HepG2 (cell line): ENCODE measurements at regions not wholly inside any gene's neighbourhood (a gene's known extent, or its start where the extent isn't known, plus 50 kb on each side); places are given as distances from the start of the nearest gene placed in this dataset.
"Not testable (repeated sequence)": the region's sequence is repeated elsewhere in the genome, so short reads cannot be mapped to it uniquely, and the experiment has no call there.

Source experiments
- ATAC-seq: fragments of 200-7000 bp; cut with Tn5 transposase; 3 replicates; pipeline ENCODE4 v1.9.1; 2020; ENCODE audit warnings: mild to moderate bottlenecking, moderate library complexity
- BruUV-seq: library from RNA; stranded (reverse); fragments of 400-500 nt; replicated peaks from 2 replicates; lab custom pipeline; 2021; lab: Mats Ljungman, UMichigan
- CTCF ChIA-PET: fragments of 300-600 bp; formaldehyde crosslinking; extraction: SDS; loops from one replicate; lab custom pipeline; 2021; ENCODE audit warnings: low total read pairs, inconsistent platforms, low intra/inter-chr PET ratio; lab: Yijun Ruan, JAX
- POLR2A ChIA-PET: fragments of 350-600 bp; sonication (Branson Sonifier 250); formaldehyde crosslinking; loops from one replicate; lab custom pipeline; 2020; ENCODE audit warnings: antibody characterized with exemption, inconsistent platforms; lab: Yijun Ruan, JAX
- DNase-seq: peaks from one replicate; pipeline ENCODE4 v3.0.0-alpha.2; 2015; ENCODE audit warnings: low spot score
- FAIRE-seq: peaks from 3 replicates; lab custom pipeline; 2011; peaks lifted over from hg19 to GRCh38; lab: Jason Lieb, UNC
- H2AFZ ChIP-seq: one replicate; pipeline ENCODE4 v1.6.1; 2011; ENCODE audit warnings: low read length, inconsistent platforms
- H3K27ac ChIP-seq: fragments of 300-600 bp; 3 replicates; pipeline ENCODE4 v1.8.0; 2011; ENCODE audit warnings: mixed run types, mild to moderate bottlenecking, mixed read lengths, low read length, inconsistent platforms; ENCODE audit not compliant: insufficient read depth; ENCODE audit errors: extremely low read length
- H3K27me3 ChIP-seq, 2 experiments: fragments of 200-600 bp in 1 of 2; 2 replicates in 1 of 2; 3 replicates in 1 of 2; pipeline versions ENCODE4 v1.6.0 to v1.8.0; 2011; ENCODE audit warnings: low read length in 2 of 2, mild to moderate bottlenecking in 2 of 2, moderate library complexity in 2 of 2, inconsistent platforms in 1 of 2; ENCODE audit not compliant: insufficient read depth in 2 of 2, control insufficient read depth in 1 of 2
- H3K36me3 ChIP-seq, 2 experiments: fragments of 200-600 bp in 1 of 2; replicated peaks in 1 of 2; 2 replicates in 1 of 2; 3 replicates in 1 of 2; pipeline versions ENCODE4 v1.5.1 to v1.8.0; 2011; ENCODE audit warnings: low read length in 2 of 2, inconsistent platforms in 1 of 2; ENCODE audit not compliant: insufficient read depth in 2 of 2, control insufficient read depth in 1 of 2
- H3K4me1 ChIP-seq: 2 replicates; pipeline ENCODE4 v1.5.1; 2012; ENCODE audit warnings: low read length, inconsistent platforms; ENCODE audit not compliant: insufficient read depth
- H3K4me2 ChIP-seq: 2 replicates; pipeline ENCODE4 v1.6.0; 2011; ENCODE audit warnings: low read depth, low read length, inconsistent platforms
- H3K4me3 ChIP-seq, 3 experiments: fragments of 200-600 bp in 1 of 3; sonication (generic), shearing (Covaris generic) in 1 of 3; replicated peaks in 1 of 3; 2 replicates each; pipeline ENCODE4 v1.5.1; 2011 to 2016; ENCODE audit warnings: low read length in 3 of 3, inconsistent platforms in 2 of 3, low read depth in 2 of 3, mild to moderate bottlenecking in 2 of 3, control low read depth in 1 of 3, mixed read lengths in 1 of 3; ENCODE audit not compliant: insufficient read depth in 1 of 3
- H3K79me2 ChIP-seq: one replicate; pipeline ENCODE4 v1.6.1; 2011; ENCODE audit warnings: low read length, inconsistent platforms; ENCODE audit not compliant: insufficient read depth
- H3K9ac ChIP-seq: 2 replicates; pipeline ENCODE4 v1.6.0; 2011; ENCODE audit warnings: mild to moderate bottlenecking, low read depth, low read length, inconsistent platforms; ENCODE audit not compliant: insufficient read depth
- H3K9me3 ChIP-seq: 2 replicates; pipeline ENCODE4 v1.5.1; 2012; ENCODE audit warnings: mild to moderate bottlenecking, low read length
- H4K20me1 ChIP-seq: 2 replicates; pipeline ENCODE4 v1.6.0; 2011; ENCODE audit warnings: inconsistent platforms, mild to moderate bottlenecking, low read length, moderate library complexity; ENCODE audit not compliant: insufficient read depth
- WGBS: methylation state at CpG from one replicate; pipeline ENCODE4 v1.1.6; 2017; ENCODE audit warnings: low lambda C conversion rate; 5-methylcytosine and 5-hydroxymethylcytosine counted together
- in situ Hi-C: cut with HindIII; loops from 2 replicates; pipeline ENCODE4 v1.10.0; 2017; ENCODE audit warnings: low pct_unique_long_range_greater_than_20kb; ENCODE audit not compliant: extremely low pct_ligation_motif_present
- intact Hi-C: fragments of 100-400 bp; cut with micrococcal nuclease; formaldehyde crosslinking; loops from one replicate; pipeline ENCODE4 v1.10.0; 2022; ENCODE audit not compliant: unreplicated experiment

DNA sequence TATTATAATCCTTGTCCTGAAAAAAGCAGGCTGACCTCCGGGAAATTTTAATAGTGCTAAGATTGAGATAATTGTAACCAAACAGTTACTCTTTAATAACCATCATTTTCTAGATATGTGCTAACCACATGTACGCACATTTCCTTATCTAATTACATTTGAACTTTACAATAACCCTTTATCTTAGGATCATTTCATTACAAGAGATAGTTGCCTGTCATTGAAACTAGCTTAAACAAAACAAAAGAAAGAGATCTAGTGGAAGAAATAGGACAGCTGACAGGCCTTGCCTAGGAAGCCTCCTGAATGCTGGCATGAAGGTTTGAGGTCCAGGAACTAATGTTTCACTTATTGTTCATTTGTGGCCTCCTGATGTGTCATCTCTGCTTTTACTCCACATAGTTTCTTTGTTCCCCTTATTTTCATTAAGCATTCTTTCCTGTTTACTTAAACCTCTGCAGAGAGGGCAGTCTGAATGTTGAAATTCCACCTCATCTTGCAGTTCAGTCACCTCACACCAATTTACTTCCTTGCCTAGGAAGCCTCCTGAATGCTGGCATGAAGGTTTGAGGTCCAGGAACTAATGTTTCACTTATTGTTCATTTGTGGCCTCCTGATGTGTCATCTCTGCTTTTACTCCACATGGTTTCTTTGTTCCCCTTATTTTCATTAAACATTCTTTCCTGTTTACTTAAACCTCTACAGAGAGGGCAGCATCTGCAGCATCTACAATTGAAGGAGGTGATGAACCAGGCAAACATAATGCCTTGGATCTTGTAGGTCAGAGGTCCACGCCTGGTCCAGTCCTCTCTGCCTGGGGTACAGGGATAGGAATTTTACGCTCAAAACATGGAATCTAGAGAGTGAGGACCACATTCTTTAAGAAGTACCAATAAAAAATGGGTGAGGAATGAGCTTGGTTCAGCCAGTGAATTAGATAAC, 247.5 kb downstream of the SPATA31A6 start:
- H3K9ac ChIP-seq, in situ Hi-C loops, H3K27me3 ChIP-seq, H3K9me3 ChIP-seq, H3K36me3 ChIP-seq, H3K4me3 ChIP-seq, ATAC-seq, H3K4me2 ChIP-seq, H2AFZ ChIP-seq, CTCF ChIA-PET, DNase-seq, H3K4me1 ChIP-seq, intact Hi-C loops, H3K27ac ChIP-seq, BruUV-seq, FAIRE-seq, POLR2A ChIA-PET, H4K20me1 ChIP-seq, H3K79me2 ChIP-seq: not testable (repeated sequence)
- 3% methylated on average over 4 of the region's 4 CpGs for WGBS

DNA sequence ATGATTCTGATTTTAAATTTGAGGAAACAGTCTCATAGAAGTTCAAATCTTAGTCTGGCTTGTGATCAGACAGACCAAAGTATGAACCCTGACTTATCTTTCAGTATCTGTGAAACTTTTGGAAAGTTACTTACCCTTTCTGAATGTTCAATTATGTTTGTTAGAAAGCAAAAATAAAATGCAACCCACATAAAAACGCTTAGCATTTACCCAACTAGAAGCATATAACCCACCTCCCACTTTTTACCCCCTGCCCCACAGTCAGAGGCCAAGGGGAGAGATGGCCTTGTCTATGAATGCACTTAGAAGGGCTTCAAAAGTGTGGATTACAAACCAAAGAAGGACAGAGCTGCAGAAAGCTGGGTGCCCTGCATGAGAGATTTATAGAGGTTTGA, 248.2 kb downstream of the SPATA31A6 start:
- H2AFZ ChIP-seq, H3K9ac ChIP-seq, H3K27ac ChIP-seq, DNase-seq, BruUV-seq, in situ Hi-C loops, H3K4me1 ChIP-seq, ATAC-seq, FAIRE-seq, H3K4me3 ChIP-seq, H3K36me3 ChIP-seq, H3K27me3 ChIP-seq, CTCF ChIA-PET, POLR2A ChIA-PET, H4K20me1 ChIP-seq, H3K4me2 ChIP-seq, H3K79me2 ChIP-seq, H3K9me3 ChIP-seq, intact Hi-C loops: not testable (repeated sequence)
- WGBS, result 0% methylated on average over 1 of the region's 1 CpG

DNA sequence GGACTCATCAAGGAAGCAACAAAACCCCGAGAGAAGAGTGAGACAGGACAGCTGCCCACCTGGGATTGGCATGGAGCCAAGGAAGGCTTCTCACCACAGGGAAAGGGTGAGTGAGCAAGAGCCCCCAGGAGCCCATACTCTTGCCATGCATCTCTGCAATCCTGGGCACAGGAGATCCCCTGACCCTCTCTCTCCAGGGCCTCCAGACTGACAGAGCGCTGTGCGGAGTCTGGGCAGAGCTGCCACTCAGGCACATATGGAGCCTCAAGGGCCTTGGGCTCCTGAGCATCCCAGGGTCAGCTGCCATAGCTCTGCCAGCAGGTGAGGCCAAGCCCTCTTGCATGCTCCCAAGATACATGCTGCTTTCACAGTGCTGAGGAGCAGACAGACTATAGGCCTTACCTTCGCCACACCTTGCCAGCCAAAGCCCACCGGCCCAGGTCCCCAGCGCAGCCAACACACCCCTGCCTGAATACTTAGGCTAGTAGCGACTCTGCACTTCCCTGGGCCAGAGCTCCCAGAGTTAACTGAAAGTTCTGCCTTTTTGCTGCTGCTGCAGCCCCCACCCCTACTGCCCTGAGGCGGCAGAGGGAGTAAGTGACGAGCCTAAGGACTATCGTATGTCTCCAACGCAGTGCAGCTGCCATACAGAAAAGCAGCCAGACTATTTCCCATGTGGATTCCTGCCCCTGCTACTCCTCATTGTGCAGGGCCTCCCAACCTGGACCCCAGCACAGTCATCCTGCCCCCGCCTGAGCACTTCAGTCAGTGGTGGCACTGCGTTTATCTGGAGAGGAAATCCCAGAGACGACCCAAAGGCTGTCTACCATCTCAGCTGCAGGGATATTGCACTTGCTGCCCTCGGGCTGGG, 251.6 kb downstream of the SPATA31A6 start:
- intact Hi-C loops, H3K4me1 ChIP-seq, POLR2A ChIA-PET, H3K36me3 ChIP-seq, BruUV-seq, DNase-seq, FAIRE-seq, H3K4me2 ChIP-seq, H3K9me3 ChIP-seq, H3K27ac ChIP-seq, H3K4me3 ChIP-seq, CTCF ChIA-PET, H3K27me3 ChIP-seq, H4K20me1 ChIP-seq, H3K79me2 ChIP-seq, in situ Hi-C loops, H3K9ac ChIP-seq, H2AFZ ChIP-seq: not testable (repeated sequence)
- ATAC-seq, result peak; percentile 32; the same call in 2 of the 3 replicates
- WGBS, result 80% methylated on average over 6 of the region's 15 CpGs

DNA sequence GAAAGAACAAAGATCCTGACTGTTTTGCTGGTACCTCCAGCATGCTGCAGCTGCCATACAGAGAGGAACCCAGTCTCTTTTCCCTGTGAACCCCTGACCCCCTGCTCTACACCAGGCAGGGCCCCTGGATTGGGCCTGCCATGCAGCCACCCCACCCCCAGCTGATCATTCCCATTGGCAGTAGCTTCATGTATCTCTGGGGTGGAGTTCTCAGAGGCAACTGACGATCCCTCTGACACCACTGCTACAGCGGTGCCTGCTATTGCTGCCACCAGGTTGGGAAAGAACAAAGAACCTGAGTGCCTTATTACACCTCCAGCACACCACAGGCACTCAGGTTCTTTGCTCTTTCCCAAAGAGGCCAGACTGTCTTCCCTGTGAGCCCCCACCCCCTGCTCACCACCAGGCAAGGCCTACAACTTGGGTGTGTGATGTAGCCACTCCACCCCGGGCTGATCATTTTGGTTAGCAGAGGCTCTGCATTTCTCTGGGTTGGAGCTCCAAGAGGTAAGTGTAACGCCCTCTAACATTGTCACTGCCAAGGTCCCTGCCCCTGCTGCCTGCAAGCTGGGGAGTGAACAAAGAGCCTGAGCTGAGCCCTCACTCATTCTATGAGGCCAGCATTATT, 252.4 kb downstream of the SPATA31A6 start:
- POLR2A ChIA-PET, H3K27ac ChIP-seq, H3K4me1 ChIP-seq, H3K9me3 ChIP-seq, DNase-seq, H3K36me3 ChIP-seq, BruUV-seq, H4K20me1 ChIP-seq, H3K27me3 ChIP-seq, H3K9ac ChIP-seq, FAIRE-seq, intact Hi-C loops, H3K79me2 ChIP-seq, CTCF ChIA-PET, H3K4me2 ChIP-seq, H3K4me3 ChIP-seq, in situ Hi-C loops, H2AFZ ChIP-seq: not testable (repeated sequence)
- ATAC-seq, result peak; percentile 36; the same call in 1 of the 3 replicates
- WGBS, result 19% methylated on average over 3 of the region's 4 CpGs
